DND-41 (cell line): ENCODE measurements at regions not wholly inside any gene's neighbourhood (a gene's known extent, or its start where the extent isn't known, plus 50 kb on each side); places are given as distances from the start of the nearest gene placed in this dataset.

Experiments used
- ATAC-seq: fragments of 200-7000 bp; cut with Tn5 transposase; 3 replicates; pipeline ENCODE4 v1.9.1; 2021; ENCODE audit warnings: low read depth; ENCODE audit not compliant: insufficient read depth
- DNase-seq: peaks from one replicate; pipeline ENCODE4 v3.0.0-alpha.2; 2020
- H2AFZ ChIP-seq: 2 replicates; pipeline ENCODE4 v1.6.0; 2012; ENCODE audit warnings: low read depth, low read length
- H3K27ac ChIP-seq: 2 replicates; pipeline ENCODE4 v1.5.1; 2012; ENCODE audit warnings: low read length, inconsistent platforms
- H3K27me3 ChIP-seq: fragments of 200-600 bp; sonication (generic); 2 replicates; pipeline ENCODE4 v1.6.0; 2012; ENCODE audit warnings: low read length, mild to moderate bottlenecking, inconsistent platforms; ENCODE audit not compliant: insufficient read depth, poor library complexity
- H3K36me3 ChIP-seq: 2 replicates; pipeline ENCODE4 v1.5.1; 2012; ENCODE audit warnings: low read length, inconsistent platforms; ENCODE audit not compliant: insufficient read depth
- H3K4me1 ChIP-seq: 2 replicates; pipeline ENCODE4 v1.5.1; 2012; ENCODE audit warnings: mild to moderate bottlenecking, low read length; ENCODE audit not compliant: insufficient read depth
- H3K4me2 ChIP-seq: 2 replicates; pipeline ENCODE4 v1.6.0; 2012; ENCODE audit warnings: mild to moderate bottlenecking, moderate library complexity, low read length, inconsistent platforms; ENCODE audit not compliant: insufficient read depth
- H3K4me3 ChIP-seq, 2 experiments: fragments of 200-600 bp in 1 of 2; shearing (Covaris generic) in 1 of 2; 2 replicates each; pipeline ENCODE4 v1.5.1; 2012 to 2016; ENCODE audit warnings: inconsistent platforms in 2 of 2, low read length in 2 of 2, mild to moderate bottlenecking in 2 of 2, low read depth in 1 of 2, moderate library complexity in 1 of 2
- H3K79me2 ChIP-seq: 2 replicates; pipeline ENCODE4 v1.6.0; 2012; ENCODE audit warnings: low read length, inconsistent platforms; ENCODE audit not compliant: insufficient read depth
- H3K9ac ChIP-seq: 2 replicates; pipeline ENCODE4 v1.6.0; 2012; ENCODE audit warnings: low read depth, mild to moderate bottlenecking, inconsistent platforms, low read length, moderate library complexity
- H3K9me3 ChIP-seq: 2 replicates; pipeline ENCODE4 v1.5.1; 2012; ENCODE audit warnings: low read length, moderate library complexity, mild to moderate bottlenecking, inconsistent platforms; ENCODE audit not compliant: insufficient read depth, severe bottlenecking
- H4K20me1 ChIP-seq: 2 replicates; pipeline ENCODE4 v1.6.0; 2012; ENCODE audit warnings: low read length; ENCODE audit not compliant: insufficient read depth
- CTCF ChIP-seq: IDR thresholded peaks from 2 replicates; pipeline ENCODE4 v1.5.1; 2012; ENCODE audit warnings: borderline replicate concordance, low read length, moderate library complexity, mild to moderate bottlenecking; ENCODE audit not compliant: poor library complexity, severe bottlenecking; ENCODE audit errors: extremely low read depth
- EZH2 ChIP-seq: IDR thresholded peaks from 3 replicates; pipeline ENCODE4 v1.6.1; 2012; ENCODE audit warnings: borderline replicate concordance, low read depth, mild to moderate bottlenecking, moderate library complexity, low read length, inconsistent platforms; ENCODE audit not compliant: severe bottlenecking

DNA sequence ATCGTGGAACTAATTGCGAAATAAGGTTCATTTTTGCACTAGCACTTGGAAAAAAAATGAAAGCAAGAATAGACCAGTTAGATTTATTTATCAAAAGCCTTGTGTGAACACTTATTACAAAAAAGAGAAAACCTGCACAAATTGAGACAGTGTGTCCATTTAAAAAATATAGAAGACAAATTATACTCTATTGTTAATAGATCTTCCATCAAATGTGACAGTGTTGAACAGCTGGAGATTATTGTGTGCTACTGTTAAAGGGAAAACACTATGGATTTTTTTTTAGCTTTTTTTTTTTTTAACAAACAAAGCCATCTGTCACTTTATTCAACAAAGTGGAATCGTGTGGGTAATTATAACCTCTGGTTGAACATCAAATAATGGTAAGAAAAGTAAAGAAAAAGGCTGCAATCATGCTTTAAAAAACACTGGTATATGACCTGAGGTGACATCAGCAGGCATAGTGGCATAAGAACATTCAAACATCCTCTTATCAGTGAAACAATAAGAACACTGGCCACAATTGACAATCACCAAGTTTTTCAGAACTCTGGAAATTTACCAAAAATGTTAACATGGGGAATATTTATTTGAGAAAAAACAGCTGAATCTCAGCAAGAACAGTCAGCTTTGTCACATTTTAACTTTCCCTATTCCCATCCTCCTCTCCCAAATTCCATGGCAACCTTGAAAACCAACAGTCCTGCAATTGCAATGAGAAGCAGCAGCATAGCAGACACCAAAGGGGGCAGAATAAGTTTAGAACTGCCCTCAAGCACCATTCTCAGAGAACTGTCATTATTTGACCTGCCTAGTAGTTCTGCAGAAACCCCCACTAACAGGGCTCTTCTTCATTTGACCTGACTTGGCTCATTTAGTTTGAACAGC is 442.3 kb upstream of the MON1B start:
- DNase-seq: no peak
- H3K36me3 ChIP-seq: no peaks in the 10 kb centered on the region
- H3K9ac ChIP-seq: no peak overlapping the region
- TF ChIP-seq CTCF (no peak), EZH2 (no peak)
- no peak for ATAC-seq
- no peak overlapping the region for H3K4me2 ChIP-seq
- no peak overlapping the region for H3K27ac ChIP-seq
- no peaks in the 10 kb centered on the region for H3K9me3 ChIP-seq
- H3K79me2 ChIP-seq: no peaks in the 10 kb centered on the region
- no peaks in the 10 kb centered on the region for H3K27me3 ChIP-seq
- no peak overlapping the region for H2AFZ ChIP-seq
- H4K20me1 ChIP-seq: no peaks in the 10 kb centered on the region
- H3K4me1 ChIP-seq: no peaks in the 10 kb centered on the region
- H3K4me3 ChIP-seq: no peak overlapping the region

DNA sequence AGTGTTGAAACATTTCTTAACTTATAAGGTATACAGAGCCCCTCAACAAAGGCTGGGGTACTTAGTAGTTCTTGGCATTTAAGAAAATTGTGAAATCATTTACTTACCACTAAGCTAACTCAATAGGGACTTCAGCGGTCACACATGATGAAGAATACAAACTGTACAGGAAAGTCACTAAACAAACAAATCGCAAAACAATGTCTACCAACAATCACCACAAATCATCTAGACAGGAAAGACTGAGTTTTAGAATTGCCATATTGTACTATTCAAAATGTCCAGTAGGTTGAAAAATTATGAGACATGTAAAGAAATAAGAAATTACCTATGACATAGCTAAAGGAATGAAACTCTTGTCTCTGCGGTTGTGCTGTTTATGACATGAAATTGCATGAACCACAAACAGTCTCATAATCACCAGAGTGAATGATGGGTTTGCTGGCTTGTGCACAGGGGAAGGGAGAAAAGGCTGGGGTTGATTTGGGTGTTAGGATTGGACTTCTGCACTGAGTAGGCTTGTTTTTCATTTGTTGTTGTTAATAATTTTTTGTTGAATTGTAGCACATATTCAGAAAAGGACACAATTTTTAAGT is 441.1 kb upstream of the MON1B start:
- Histone ChIP-seq H2AFZ (no peak overlapping the region), H4K20me1 (no peaks in the 10 kb centered on the region), H3K9ac (no peak overlapping the region), H3K27ac (no peak overlapping the region), H3K79me2 (no peaks in the 10 kb centered on the region), H3K4me3 (no peak overlapping the region), H3K36me3 (no peaks in the 10 kb centered on the region), H3K4me1 (no peaks in the 10 kb centered on the region), H3K4me2 (no peak overlapping the region), H3K9me3 (no peaks in the 10 kb centered on the region), H3K27me3 (no peaks in the 10 kb centered on the region)
- no peak for ATAC-seq
- TF ChIP-seq EZH2 (no peak), CTCF (no peak)
- DNase-seq: no peak

DNA sequence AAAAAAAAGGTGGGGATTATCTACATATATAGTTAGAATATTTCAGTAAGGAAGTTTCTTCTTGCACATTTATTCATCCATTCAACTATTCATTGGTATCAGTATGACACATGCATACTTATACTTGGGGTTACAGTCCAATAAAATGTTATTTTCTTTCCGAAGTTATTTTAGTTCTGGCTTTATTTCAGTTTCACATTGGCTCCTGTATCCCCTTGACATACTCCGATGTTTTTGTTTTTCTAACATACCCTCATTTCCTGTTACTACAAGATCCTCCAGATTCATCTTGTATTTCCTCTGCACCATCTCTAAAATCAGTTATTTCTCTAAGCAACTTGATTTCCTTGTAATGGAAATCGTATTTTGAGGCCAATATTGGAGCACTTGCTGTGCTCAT is 435.5 kb upstream of the MON1B start:
- DNase-seq (no peak), ATAC-seq (no peak)
- Histone ChIP-seq H2AFZ (no peak overlapping the region), H3K79me2 (no peaks in the 10 kb centered on the region), H3K4me1 (no peaks in the 10 kb centered on the region), H4K20me1 (no peaks in the 10 kb centered on the region), H3K9ac (no peak overlapping the region), H3K4me3 (no peak overlapping the region), H3K4me2 (no peak overlapping the region), H3K27ac (no peak overlapping the region), H3K27me3 (no peaks in the 10 kb centered on the region), H3K36me3 (no peaks in the 10 kb centered on the region), H3K9me3 (no peaks in the 10 kb centered on the region)
- no peak for TF ChIP-seq CTCF
- TF ChIP-seq EZH2: no peak
